ENCODE measurements at regions not wholly inside any gene's neighbourhood (a gene's known extent, or its start where the extent isn't known, plus 50 kb on each side); places are given as distances from the start of the nearest gene placed in this dataset.

DNA sequence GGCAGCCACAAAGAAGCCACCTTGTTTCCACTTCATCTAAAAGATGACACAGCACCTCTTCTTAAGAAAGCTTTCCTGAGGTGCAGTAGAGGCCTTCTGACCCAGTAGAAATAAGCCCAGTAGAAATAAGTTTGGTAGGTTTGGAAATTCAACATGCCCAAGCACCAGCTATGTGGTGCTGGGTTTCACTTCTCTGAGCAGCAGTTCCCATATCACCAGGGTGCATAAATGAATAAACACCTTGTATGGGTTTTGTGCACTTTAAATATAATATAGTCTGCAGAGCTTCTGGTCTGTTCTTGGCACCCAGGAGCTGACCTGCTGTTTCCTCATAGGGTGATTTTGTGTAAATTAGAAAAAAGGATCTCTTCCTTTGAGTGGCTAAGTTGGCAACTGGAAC, 492.4 kb upstream of the SORCS1 start:
- no peak for TF ChIP-seq CTCF (IDR thresholded peaks at IDR 0.05)
- TF ChIP-seq POLR2A (IDR thresholded peaks at IDR 0.05): no peak
